ENCODE measurements at regions not wholly inside any gene's neighbourhood (a gene's known extent, or its start where the extent isn't known, plus 50 kb on each side); places are given as distances from the start of the nearest gene placed in this dataset.

- no peak overlapping the region for H3K4me3 Mint-ChIP-seq
- TF ChIP-seq, protein P1, sequence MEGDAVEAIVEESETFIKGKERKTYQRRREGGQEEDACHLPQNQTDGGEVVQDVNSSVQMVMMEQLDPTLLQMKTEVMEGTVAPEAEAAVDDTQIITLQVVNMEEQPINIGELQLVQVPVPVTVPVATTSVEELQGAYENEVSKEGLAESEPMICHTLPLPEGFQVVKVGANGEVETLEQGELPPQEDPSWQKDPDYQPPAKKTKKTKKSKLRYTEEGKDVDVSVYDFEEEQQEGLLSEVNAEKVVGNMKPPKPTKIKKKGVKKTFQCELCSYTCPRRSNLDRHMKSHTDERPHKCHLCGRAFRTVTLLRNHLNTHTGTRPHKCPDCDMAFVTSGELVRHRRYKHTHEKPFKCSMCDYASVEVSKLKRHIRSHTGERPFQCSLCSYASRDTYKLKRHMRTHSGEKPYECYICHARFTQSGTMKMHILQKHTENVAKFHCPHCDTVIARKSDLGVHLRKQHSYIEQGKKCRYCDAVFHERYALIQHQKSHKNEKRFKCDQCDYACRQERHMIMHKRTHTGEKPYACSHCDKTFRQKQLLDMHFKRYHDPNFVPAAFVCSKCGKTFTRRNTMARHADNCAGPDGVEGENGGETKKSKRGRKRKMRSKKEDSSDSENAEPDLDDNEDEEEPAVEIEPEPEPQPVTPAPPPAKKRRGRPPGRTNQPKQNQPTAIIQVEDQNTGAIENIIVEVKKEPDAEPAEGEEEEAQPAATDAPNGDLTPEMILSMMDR (IDR thresholded peaks at IDR 0.05): no peak
- no peaks in the 10 kb centered on the region for H3K36me3 Mint-ChIP-seq
- no peaks in the 10 kb centered on the region for H4K20me1 ChIP-seq (ENCODE audit: insufficient read depth, low read length)
- no peaks in the 10 kb centered on the region for H3K79me2 ChIP-seq (ENCODE audit: insufficient read depth, low read length)
- H3K4me1 Mint-ChIP-seq: peaks cover 9% of the 10 kb centered on the region
- no peaks in the 10 kb centered on the region for H3K27me3 ChIP-seq (ENCODE audit: control insufficient read depth in 2 of 2, insufficient read depth in 2 of 2, low read length in 2 of 2)
- H3K4me1 ChIP-seq (ENCODE audit: control insufficient read depth in 1 of 2, insufficient read depth in 2 of 2, low read length in 2 of 2): peaks cover 0 to 9% of the 10 kb centered on the region in 2 donors
- no peak overlapping the region for H3K27ac Mint-ChIP-seq
- H3K9me3 Mint-ChIP-seq: peaks cover 0 to 12% (median 4%) of the 10 kb centered on the region in 7 donors
- H3K4me3 ChIP-seq (replicated peaks in 1 of 3; ENCODE audit: low read depth in 2 of 3, low read length in 3 of 3): no peak overlapping the region
- H3K9ac ChIP-seq (ENCODE audit: insufficient read depth, low read length, poor library complexity, severe bottlenecking): no peak overlapping the region
- DNase-seq: no peak
- intact Hi-C loops (cut with micrococcal nuclease): no loop called here
- H2AFZ ChIP-seq (ENCODE audit: insufficient read depth, low read depth, low read length, poor library complexity, severe bottlenecking): no peak overlapping the region
- no peaks in the 10 kb centered on the region for H3K36me3 ChIP-seq (replicated peaks in 1 of 2; ENCODE audit: control insufficient read depth in 1 of 2, insufficient read depth in 2 of 2, low read length in 2 of 2)
- WGBS (ENCODE audit: insufficient coverage): 83% methylated on average over 2 of the region's 4 CpGs
- peaks cover 0 to 3% of the 10 kb centered on the region in 2 donors for H3K9me3 ChIP-seq (replicated peaks in 1 of 2; ENCODE audit: control insufficient read depth in 1 of 2, insufficient read depth in 1 of 2, low read length in 2 of 2)
- no peak overlapping the region for H3K27ac ChIP-seq (ENCODE audit: low read depth in 1 of 2, low read length in 2 of 2)
- no peak overlapping the region for H3K4me2 ChIP-seq (replicated peaks; ENCODE audit: extremely low read depth, low read length, poor library complexity, severe bottlenecking)
- H3K27me3 Mint-ChIP-seq (ENCODE audit: low read depth in 3 of 3): peaks cover 0 to 2% (median 0%) of the 10 kb centered on the region in 3 donors
Measured at GRCh38 chr18:56167366-56167765, 471.0 kb downstream of the TXNL1 start.

DNA sequence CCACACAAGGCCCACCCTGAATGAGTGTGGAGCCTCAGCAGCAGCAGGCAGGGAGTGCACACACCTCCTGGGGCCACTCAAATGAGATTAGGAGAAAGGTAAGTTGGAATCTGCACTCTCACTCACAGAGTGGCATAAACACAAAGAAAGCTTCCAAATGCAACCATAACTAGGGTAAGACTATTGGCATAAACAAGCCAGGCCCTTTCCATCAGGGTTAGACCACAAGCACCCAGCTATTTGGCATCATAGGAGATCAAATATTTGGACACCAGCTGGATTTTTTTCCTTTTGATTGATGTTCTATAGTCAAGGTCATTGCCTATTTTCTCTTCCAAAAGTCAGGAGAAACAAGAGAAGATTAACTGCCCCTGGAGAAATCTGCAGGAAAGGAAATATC is 471.5 kb downstream of the TXNL1 start:
- Mint-ChIP-seq H3K4me3 (no peak overlapping the region), H3K9me3 (peaks cover 0 to 12% (median 4%) of the 10 kb centered on the region in 7 donors), H3K27ac (no peak overlapping the region), H3K36me3 (no peaks in the 10 kb centered on the region), H3K27me3 (ENCODE audit: low read depth in 3 of 3) (peaks cover 0 to 2% (median 0%) of the 10 kb centered on the region in 3 donors), H3K4me1 (peaks cover 10% of the 10 kb centered on the region)
- Histone ChIP-seq H3K79me2 (ENCODE audit: insufficient read depth, low read length) (no peaks in the 10 kb centered on the region), H2AFZ (ENCODE audit: insufficient read depth, low read depth, low read length, poor library complexity, severe bottlenecking) (no peak overlapping the region), H3K36me3 (replicated peaks in 1 of 2; ENCODE audit: control insufficient read depth in 1 of 2, insufficient read depth in 2 of 2, low read length in 2 of 2) (no peaks in the 10 kb centered on the region), H3K9ac (ENCODE audit: insufficient read depth, low read length, poor library complexity, severe bottlenecking) (no peak overlapping the region), H3K27me3 (ENCODE audit: control insufficient read depth in 2 of 2, insufficient read depth in 2 of 2, low read length in 2 of 2) (no peaks in the 10 kb centered on the region), H3K4me3 (replicated peaks in 1 of 3; ENCODE audit: low read depth in 2 of 3, low read length in 3 of 3) (no peak overlapping the region), H3K4me1 (ENCODE audit: control insufficient read depth in 1 of 2, insufficient read depth in 2 of 2, low read length in 2 of 2) (peaks cover 0 to 9% of the 10 kb centered on the region in 2 donors), H4K20me1 (ENCODE audit: insufficient read depth, low read length) (no peaks in the 10 kb centered on the region), H3K4me2 (replicated peaks; ENCODE audit: extremely low read depth, low read length, poor library complexity, severe bottlenecking) (no peak overlapping the region), H3K9me3 (replicated peaks in 1 of 2; ENCODE audit: control insufficient read depth in 1 of 2, insufficient read depth in 1 of 2, low read length in 2 of 2) (peaks cover 0 to 3% of the 10 kb centered on the region in 2 donors), H3K27ac (ENCODE audit: low read depth in 1 of 2, low read length in 2 of 2) (no peak overlapping the region)
- TF ChIP-seq, protein P1 (IDR thresholded peaks at IDR 0.05): no peak
- DNase-seq: no peak
- intact Hi-C loops (cut with micrococcal nuclease): no loop called here
